Fibroblast of the conjunctiva (primary cell): ENCODE measurements at regions not wholly inside any gene's neighbourhood (a gene's known extent, or its start where the extent isn't known, plus 50 kb on each side); places are given as distances from the start of the nearest gene placed in this dataset.

Source experiments
- DNase-seq: peaks from one replicate; pipeline ENCODE4 v3.0.0-alpha.2; 2010; ENCODE audit warnings: low read depth

- no peak for DNase-seq
Observed at GRCh38 chr21:14722841-14723483, 176.8 kb upstream of the SAMSN1 start.

GRCh38 chr21:14720237-14720636 lies 174.1 kb upstream of the SAMSN1 start:
- DNase-seq: no peak

- DNase-seq: no peak
Observed at GRCh38 chr21:14718951-14719350, 172.8 kb upstream of the SAMSN1 start.

GRCh38 chr21:14716761-14717396 lies 170.8 kb upstream of the SAMSN1 start:
- no peak for DNase-seq

- DNase-seq: no peak
Observed at GRCh38 chr21:14713109-14713508, 167.0 kb upstream of the SAMSN1 start.

- no peak for DNase-seq
Observed at GRCh38 chr21:14712121-14712715, 166.1 kb upstream of the SAMSN1 start.

- no peak for DNase-seq
Observed at GRCh38 chr21:14711287-14711686, 165.2 kb upstream of the SAMSN1 start.

GRCh38 chr21:14707511-14708020 lies 161.5 kb upstream of the SAMSN1 start:
- no peak for DNase-seq

- no peak for DNase-seq
Observed at GRCh38 chr21:14706712-14707510, 160.8 kb upstream of the SAMSN1 start.

GRCh38 chr21:14699433-14700407 lies 153.6 kb upstream of the SAMSN1 start:
- no peak for DNase-seq

- no peak for DNase-seq
Observed at GRCh38 chr21:14697769-14698168, 151.7 kb upstream of the SAMSN1 start.

- DNase-seq: no peak
Observed at GRCh38 chr21:14694817-14695216, 148.7 kb upstream of the SAMSN1 start.

GRCh38 chr21:14693997-14694396 lies 147.9 kb upstream of the SAMSN1 start:
- DNase-seq: no peak

- DNase-seq: no peak
Observed at GRCh38 chr21:14691914-14692313, 145.8 kb upstream of the SAMSN1 start.

- no peak for DNase-seq
Observed at GRCh38 chr21:14690886-14691285, 144.8 kb upstream of the SAMSN1 start.

GRCh38 chr21:14688936-14689335 lies 142.8 kb upstream of the SAMSN1 start:
- no peak for DNase-seq

- no peak for DNase-seq
Observed at GRCh38 chr21:14688412-14688811, 142.3 kb upstream of the SAMSN1 start.

- DNase-seq: no peak
Observed at GRCh38 chr21:14687268-14687625, 141.1 kb upstream of the SAMSN1 start.

- no peak for DNase-seq
Observed at GRCh38 chr21:14686466-14687267, 140.6 kb upstream of the SAMSN1 start.

- no peak for DNase-seq
Observed at GRCh38 chr21:14685568-14685967, 139.5 kb upstream of the SAMSN1 start.

- DNase-seq: no peak
Observed at GRCh38 chr21:14684071-14684470, 138.0 kb upstream of the SAMSN1 start.
